Epithelial cell of esophagus (primary cell): ENCODE measurements at regions not wholly inside any gene's neighbourhood (a gene's known extent, or its start where the extent isn't known, plus 50 kb on each side); places are given as distances from the start of the nearest gene placed in this dataset.

Source experiments
- DNase-seq: peaks from one replicate; pipeline ENCODE4 v3.0.0; 2010; ENCODE audit warnings: low read depth
- H3K4me3 ChIP-seq: 2 replicates; pipeline ENCODE4 v1.5.1; 2011; ENCODE audit warnings: mild to moderate bottlenecking, low read length, control low read depth
- CTCF ChIP-seq: IDR thresholded peaks from 2 replicates; pipeline ENCODE4 v1.5.1; 2011; ENCODE audit warnings: low read depth, mild to moderate bottlenecking, low read length, control low read depth, inconsistent platforms; ENCODE audit not compliant: insufficient read depth; ENCODE audit errors: missing control alignments

GRCh38 chr1:188668083-188668482 lies 1809.6 kb downstream of the BRINP3 start:
- no peak overlapping the region for H3K4me3 ChIP-seq
- DNase-seq = peak; percentile 13
- no peak for TF ChIP-seq CTCF

GRCh38 chr1:188669728-188670382 lies 1807.8 kb downstream of the BRINP3 start:
- peak; percentile 12 for DNase-seq
- H3K4me3 ChIP-seq = no peak overlapping the region
- TF ChIP-seq CTCF = no peak

- peak; percentile 73 for DNase-seq
- no peak for TF ChIP-seq CTCF
- no peak overlapping the region for H3K4me3 ChIP-seq
Observed at GRCh38 chr1:188670837-188671236, 1806.8 kb downstream of the BRINP3 start.

GRCh38 chr1:188672153-188672552 lies 1805.5 kb downstream of the BRINP3 start:
- H3K4me3 ChIP-seq = no peak overlapping the region
- no peak for TF ChIP-seq CTCF
- no peak for DNase-seq

- H3K4me3 ChIP-seq = no peak overlapping the region
- DNase-seq = peak; percentile 4
- TF ChIP-seq CTCF = no peak
Observed at GRCh38 chr1:188689542-188689941, 1788.1 kb downstream of the BRINP3 start.

GRCh38 chr1:188700116-188700515 lies 1777.5 kb downstream of the BRINP3 start:
- no peak for TF ChIP-seq CTCF
- DNase-seq = no peak
- H3K4me3 ChIP-seq = no peak overlapping the region

GRCh38 chr1:188706742-188707141 lies 1770.9 kb downstream of the BRINP3 start:
- no peak overlapping the region for H3K4me3 ChIP-seq
- peak; percentile 93 for DNase-seq

More at GRCh38 chr1:188706742-188707141, 1770.9 kb downstream of the BRINP3 start:
- peak; percentile 25 for TF ChIP-seq CTCF
